ENCODE measurements at regions not wholly inside any gene's neighbourhood (a gene's known extent, or its start where the extent isn't known, plus 50 kb on each side); places are given as distances from the start of the nearest gene placed in this dataset.

DNA sequence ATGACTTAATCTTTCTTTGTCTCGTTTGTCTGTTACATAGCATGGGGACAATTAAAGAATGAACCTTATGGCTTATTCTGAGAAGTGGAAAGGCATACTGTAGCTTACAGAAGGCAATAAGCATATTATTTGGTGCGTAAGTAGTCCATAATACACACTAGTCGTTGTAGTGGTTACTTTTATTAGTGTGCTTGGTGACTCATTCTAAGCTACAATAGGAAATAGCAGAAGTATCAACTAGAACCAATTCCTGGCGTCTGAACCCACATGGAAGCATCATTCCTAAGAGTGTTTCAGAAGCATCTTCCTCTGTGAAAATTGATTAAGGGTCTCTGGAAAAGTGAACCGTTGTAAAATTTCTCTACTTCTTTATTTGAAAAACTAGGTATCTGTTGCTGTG lies 777.8 kb upstream of the EEF2KMT start:
- no peak for DNase-seq (ENCODE audit: low read depth)
- H3K4me3 ChIP-seq (ENCODE audit: low read length) = no peak overlapping the region
- TF ChIP-seq, protein P1, sequence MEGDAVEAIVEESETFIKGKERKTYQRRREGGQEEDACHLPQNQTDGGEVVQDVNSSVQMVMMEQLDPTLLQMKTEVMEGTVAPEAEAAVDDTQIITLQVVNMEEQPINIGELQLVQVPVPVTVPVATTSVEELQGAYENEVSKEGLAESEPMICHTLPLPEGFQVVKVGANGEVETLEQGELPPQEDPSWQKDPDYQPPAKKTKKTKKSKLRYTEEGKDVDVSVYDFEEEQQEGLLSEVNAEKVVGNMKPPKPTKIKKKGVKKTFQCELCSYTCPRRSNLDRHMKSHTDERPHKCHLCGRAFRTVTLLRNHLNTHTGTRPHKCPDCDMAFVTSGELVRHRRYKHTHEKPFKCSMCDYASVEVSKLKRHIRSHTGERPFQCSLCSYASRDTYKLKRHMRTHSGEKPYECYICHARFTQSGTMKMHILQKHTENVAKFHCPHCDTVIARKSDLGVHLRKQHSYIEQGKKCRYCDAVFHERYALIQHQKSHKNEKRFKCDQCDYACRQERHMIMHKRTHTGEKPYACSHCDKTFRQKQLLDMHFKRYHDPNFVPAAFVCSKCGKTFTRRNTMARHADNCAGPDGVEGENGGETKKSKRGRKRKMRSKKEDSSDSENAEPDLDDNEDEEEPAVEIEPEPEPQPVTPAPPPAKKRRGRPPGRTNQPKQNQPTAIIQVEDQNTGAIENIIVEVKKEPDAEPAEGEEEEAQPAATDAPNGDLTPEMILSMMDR (conservative IDR thresholded peaks at IDR 0.05; ENCODE audit: low read depth, low read length) = no peak

- TF ChIP-seq, protein P1 (conservative IDR thresholded peaks at IDR 0.05; ENCODE audit: low read depth, low read length) = no peak
- no peak for DNase-seq (ENCODE audit: low read depth)
Measured at GRCh38 chr16:5874899-5875298, 777.3 kb upstream of the EEF2KMT start.

DNA sequence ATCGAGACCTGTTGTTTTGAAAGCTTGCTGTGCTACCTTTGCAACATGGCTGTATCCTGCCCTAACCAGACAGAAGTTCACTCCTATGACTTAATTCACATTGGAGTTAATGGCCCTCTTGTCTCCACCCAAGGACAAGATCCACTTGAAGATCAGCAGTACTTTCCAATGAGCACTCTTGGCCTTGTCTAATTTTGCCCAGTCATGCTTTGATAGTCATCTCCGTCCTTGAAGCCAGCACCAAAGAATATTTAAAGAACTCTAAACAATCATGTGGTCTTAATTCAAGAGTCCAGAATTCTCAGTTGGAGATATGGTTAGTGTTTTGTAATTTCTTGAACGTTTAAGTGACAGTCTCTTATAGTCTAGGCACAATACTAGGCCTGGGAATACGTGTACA lies 775.6 kb upstream of the EEF2KMT start:
- TF ChIP-seq, protein P1 (conservative IDR thresholded peaks at IDR 0.05; ENCODE audit: low read depth, low read length) = no peak
- no peak for DNase-seq (ENCODE audit: low read depth)
- no peak overlapping the region for H3K4me3 ChIP-seq (ENCODE audit: low read length)

More at GRCh38 chr16:5874899-5875298, 777.3 kb upstream of the EEF2KMT start:
- no peak overlapping the region for H3K4me3 ChIP-seq (ENCODE audit: low read length)

- no peak for DNase-seq (ENCODE audit: low read depth)
- no peak overlapping the region for H3K4me3 ChIP-seq (ENCODE audit: low read length)
- TF ChIP-seq, protein P1 (conservative IDR thresholded peaks at IDR 0.05; ENCODE audit: low read depth, low read length) = no peak
Measured at GRCh38 chr16:5870886-5871691, 773.5 kb upstream of the EEF2KMT start.

- TF ChIP-seq, protein P1 (conservative IDR thresholded peaks at IDR 0.05; ENCODE audit: low read depth, low read length) = no peak
- DNase-seq (ENCODE audit: low read depth) = no peak
Measured at GRCh38 chr16:5867250-5867649, 769.7 kb upstream of the EEF2KMT start.

DNA sequence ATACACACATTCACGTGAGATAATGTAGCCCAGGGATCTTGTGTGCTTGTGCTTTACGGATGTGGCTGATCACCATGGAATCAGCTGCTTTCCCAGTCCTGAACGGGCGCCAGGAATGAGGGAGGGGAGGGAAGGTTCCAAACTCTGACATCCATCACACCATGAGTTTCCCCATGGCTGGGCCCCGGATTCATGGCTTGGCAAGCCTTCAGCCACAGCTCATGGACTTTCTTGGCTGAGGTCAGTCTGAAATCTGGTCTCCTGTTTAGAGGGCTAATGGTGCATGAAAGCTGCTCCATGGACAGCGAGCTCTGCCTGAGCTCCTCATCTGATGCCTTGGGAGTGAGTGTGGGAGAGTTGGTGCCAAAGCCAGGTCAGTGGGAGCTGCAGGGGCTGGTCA lies 767.6 kb upstream of the EEF2KMT start:
- DNase-seq (ENCODE audit: low read depth) = no peak
- H3K4me3 ChIP-seq (ENCODE audit: low read length) = no peak overlapping the region
- TF ChIP-seq, protein P1 (conservative IDR thresholded peaks at IDR 0.05; ENCODE audit: low read depth, low read length) = no peak

More at GRCh38 chr16:5867250-5867649, 769.7 kb upstream of the EEF2KMT start:
- no peak overlapping the region for H3K4me3 ChIP-seq (ENCODE audit: low read length)

DNA sequence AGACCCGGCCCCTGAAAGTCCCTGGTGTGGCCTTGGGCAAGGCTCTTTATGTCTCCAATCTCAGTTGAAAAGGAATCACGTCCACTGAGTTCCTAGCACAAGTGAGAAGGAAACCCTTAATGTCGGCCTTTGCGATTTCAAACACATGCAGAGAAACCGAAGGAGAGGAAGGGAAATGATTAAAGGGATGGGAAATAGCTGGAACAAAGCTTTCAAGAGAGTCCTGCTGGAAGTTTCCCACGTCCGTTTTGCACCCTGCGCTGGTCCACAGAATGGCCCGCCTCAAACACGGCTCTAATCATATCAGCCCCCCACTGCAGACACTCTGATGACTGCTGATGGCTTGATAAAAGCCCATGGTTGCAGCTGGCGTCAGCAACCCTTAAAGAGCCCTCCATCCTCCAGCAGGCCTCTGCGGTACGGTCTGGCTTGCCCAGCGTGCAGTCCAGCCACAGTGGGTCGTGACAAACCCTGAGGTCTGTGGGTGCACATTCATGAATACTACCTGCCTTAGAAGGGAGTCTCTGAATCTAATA lies 765.5 kb upstream of the EEF2KMT start:
- DNase-seq (ENCODE audit: low read depth) = no peak
- no peak overlapping the region for H3K4me3 ChIP-seq (ENCODE audit: low read length)
- TF ChIP-seq, protein P1 (conservative IDR thresholded peaks at IDR 0.05; ENCODE audit: low read depth, low read length) = no peak
